ENCODE measurements at regions not wholly inside any gene's neighbourhood (a gene's known extent, or its start where the extent isn't known, plus 50 kb on each side); places are given as distances from the start of the nearest gene placed in this dataset.
"Not testable (repeated sequence)": the region's sequence is repeated elsewhere in the genome, so short reads cannot be mapped to it uniquely, and the experiment has no call there.

DNA sequence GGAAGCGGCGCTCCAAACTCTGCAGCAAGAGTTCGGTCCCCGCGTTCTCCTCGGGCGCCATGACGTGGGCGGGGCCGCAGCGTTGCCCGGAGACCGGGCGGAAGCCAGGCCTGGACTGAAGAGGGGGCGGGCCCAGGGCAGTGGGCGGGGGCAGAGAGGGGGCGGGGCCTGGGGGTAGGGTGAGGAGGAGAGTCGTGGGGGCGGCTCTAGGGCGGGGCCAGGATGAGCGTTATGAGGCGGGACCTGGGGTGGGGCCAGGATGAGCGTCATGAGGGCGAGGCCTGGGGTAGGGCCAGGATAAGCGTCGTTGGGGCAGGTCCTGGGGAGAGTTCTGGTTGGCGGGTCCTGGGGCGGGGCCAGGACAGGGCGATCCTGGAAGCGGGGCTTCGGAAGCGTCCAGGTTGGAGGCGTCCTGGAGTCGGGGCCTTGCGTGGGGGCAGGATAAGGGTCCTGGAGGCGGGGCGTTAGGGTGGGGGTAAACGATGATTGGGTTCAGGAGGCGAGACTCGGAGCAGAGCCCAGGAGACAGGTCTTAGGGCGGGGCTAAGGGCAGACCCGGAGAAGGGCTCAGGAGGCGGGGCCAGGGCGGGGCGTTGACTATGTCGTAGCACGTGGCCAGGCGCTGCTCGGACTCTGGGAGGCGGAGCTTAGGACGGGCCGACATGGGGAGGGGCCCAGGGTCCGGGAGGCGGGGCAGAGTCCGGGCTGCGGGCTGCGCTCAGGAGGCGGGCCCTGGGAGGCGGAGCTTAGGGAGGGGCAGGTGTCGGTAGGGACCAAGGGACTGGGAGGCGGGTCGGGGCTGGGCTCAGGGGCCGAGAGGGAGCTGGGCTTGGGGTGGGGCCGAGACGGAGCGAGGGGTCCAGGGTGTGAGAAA lies 131.1 kb upstream of the ALDH3B2 start:
- peak; percentile 98 to 99 (median 98) for DNase-seq (ENCODE audit: low read depth in 3 of 3)

DNA sequence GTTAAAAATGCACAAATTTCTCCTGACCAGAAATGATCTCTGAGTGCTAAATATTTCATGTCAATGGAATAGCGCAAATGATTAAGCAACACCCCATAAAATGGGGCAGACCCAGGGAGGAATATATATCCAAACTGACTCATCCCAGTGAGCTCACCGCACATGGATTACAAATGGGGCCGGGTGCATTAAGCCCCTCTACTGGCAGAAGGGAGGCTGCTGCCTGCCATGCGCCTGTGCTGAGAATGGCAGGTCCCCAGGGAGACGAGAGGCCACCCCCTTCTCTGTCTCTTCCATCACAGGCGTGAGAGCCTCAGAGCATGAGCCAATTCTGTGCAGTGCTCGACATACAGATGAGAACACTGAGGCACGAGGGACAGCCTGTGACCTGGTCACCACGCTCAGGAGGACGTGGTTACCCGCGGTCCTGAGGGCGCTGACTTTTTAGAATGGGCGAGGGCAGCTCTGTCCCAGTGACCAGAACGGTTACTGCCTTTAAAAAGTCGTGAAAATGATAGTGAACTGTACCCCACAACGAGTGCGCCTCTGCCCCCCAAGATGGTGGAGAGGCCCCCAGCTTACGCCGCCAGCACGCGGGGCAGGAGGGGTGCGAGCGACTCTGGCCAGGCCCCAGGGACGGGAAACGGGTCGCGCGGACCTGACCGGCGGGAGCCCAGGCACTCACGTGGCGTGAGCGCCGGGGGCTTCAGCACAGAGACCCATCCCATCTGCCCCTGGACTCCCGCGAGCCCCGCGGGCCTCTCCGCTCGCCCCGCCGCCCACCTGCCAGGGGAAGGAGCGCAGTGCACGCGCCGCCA lies 130.2 kb upstream of the ALDH3B2 start:
- peak in 1 of 3 experiments; percentile 4 for DNase-seq (ENCODE audit: low read depth in 3 of 3)

DNA sequence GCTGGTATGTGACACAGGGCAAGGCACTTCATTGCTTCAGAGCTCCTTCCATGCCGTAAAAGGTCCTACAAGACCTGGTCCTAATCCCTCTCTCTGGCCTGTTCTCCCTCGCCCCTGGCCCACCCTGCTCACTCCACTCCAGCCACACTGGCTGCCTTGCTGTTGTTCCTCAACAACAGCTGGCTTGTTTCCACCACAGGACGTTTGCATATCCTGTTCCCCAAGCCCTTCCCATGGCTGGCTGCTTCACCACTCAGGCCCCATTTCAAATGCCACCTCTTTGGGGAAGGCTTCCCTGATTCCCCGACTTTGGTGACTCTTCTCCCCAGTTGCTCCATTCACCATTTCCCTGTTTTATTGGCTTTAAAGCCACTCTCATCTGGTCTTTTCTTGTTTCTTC lies 129.1 kb upstream of the ALDH3B2 start:
- DNase-seq (ENCODE audit: low read depth in 3 of 3) = not testable (repeated sequence)

DNA sequence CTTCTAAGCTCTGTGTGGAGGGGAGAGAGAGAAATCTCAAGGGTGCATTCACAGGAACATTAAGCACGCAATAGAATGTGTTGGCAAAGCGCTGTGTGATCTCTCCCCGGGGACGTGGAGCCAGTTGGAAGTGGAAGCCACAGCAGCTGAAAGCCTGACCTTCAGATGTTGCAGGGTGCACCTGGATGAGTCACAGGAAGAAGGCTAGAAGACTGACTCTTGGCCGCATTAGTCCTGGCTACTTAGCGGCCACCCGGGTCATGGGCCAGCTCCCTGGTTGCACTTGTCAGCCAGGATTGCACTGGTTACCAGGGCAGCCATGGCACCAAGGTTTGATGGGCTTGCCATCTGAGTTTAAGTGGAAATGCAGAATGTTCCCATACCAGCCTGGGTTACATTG lies 128.6 kb upstream of the ALDH3B2 start:
- DNase-seq (ENCODE audit: low read depth in 3 of 3) = not testable (repeated sequence)

DNA sequence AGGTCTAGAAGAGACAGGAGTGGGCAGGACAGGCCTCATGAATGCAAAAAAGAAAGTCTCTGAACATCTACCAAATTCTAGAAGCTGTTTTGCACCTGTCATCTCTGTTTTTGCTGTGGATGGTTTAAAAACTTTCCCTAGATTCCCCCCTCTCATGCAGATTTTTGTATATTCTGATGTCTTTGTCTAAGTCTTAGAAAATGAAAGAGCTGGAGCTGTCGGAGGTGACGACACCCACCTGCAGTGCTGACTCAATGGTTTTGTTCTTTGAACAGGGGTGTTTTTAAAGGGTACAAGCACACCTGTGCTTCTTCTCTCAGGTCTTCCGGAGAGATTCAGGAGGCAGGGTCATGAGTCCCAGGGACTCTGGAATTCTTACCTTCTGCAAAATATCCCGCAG lies 128.2 kb upstream of the ALDH3B2 start:
- not testable (repeated sequence) for DNase-seq (ENCODE audit: low read depth in 3 of 3)

DNA sequence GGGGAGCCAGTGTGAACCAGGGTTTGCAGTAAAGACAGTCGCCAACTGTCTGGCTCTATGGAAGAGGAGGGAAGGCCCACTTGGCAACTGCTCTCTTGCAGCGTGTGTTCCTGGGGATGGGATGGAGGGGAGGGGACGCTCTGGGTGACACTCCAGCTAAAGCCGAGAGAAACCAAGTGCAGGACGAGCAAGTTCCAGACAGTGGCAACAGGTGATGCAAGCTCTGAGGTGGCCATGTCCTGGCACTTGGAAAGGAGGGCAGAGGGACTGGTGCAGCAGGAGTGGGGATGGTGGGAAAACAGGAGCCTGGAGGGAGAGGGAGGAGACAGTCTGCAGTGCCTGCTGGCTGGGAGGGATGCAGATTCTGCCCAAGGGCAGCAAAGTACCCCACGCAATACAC lies 127.0 kb upstream of the ALDH3B2 start:
- DNase-seq (ENCODE audit: low read depth in 3 of 3) = not testable (repeated sequence)

DNA sequence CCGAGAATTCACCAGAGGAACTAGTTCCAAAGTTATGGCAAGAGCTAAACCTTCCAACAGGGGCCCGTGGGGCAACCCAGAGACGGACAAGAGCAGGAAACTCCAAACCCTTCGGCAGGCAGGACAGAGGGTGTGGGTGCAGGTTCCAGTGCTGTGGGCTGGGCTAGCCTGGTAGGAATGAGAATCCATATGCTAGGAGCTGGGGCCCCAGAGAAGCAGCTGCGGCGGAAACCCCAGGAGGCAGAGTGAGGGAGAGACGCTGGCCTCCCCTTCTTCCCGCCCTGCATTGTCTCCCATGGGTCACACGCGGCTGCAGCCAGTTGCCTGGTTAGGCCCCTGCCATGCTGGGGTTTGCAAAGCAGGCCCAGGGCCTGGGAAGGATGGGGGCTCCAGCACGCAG lies 126.2 kb upstream of the ALDH3B2 start:
- DNase-seq (ENCODE audit: low read depth in 3 of 3) = not testable (repeated sequence)

DNA sequence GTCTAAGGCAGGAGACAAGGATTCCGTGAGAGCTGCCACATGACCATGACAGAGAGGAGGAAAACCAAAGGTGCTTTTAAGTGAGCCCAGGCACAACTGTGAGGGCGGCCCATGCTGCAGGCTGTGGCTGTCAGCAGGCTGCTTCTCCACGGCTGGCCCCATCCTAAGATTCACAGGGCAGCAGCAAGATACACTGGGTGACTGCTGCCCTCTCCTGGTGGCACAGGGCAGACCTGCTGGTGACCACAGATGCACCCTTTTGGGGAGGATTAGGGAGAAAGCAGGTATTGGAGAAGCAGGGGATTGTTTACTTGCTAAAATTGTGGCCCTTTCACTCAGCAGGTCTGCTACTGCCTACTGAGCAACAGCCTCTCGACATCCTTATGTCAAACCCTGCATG lies 125.4 kb upstream of the ALDH3B2 start:
- DNase-seq (ENCODE audit: low read depth in 3 of 3) = peak in 1 of 3 experiments; percentile 12

DNA sequence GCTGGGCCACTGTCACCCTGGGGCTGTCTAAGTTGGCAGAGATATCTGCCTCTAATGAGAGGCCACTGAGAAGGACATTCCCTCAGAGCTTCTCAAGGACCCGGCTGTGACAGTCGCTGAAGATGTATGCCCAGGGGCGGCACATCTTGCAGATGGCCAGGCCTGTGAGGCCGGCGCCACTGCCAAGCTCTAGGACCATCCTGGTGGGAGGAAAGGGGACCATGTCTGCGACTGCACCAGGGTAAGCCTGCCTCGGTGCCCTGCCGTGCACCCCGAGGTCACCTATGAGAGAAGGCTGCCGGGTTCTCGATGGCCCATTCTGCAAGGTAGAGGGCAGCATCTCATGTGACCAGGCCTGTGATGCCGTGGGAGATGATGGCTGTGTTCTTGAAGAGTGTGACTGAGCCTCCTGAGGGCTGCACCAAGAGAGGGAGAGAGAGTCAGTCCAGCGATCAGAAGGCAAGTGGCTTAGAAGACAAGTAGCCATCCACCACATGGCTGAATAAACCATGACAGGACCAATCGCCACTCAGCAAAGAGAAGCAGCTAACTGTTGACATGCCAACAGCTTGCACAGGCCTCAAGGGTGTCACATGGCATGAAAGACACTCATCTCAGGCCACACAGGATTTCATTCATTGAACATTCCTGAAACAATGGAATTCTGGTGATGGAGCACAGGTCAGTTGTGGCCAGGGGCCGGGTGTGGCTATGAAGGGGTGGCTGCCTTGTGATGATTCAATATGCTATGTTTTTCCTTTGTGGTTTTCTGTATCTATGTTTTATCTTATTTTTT lies 123.5 kb upstream of the ALDH3B2 start:
- DNase-seq (ENCODE audit: low read depth in 3 of 3) = not testable (repeated sequence)

DNA sequence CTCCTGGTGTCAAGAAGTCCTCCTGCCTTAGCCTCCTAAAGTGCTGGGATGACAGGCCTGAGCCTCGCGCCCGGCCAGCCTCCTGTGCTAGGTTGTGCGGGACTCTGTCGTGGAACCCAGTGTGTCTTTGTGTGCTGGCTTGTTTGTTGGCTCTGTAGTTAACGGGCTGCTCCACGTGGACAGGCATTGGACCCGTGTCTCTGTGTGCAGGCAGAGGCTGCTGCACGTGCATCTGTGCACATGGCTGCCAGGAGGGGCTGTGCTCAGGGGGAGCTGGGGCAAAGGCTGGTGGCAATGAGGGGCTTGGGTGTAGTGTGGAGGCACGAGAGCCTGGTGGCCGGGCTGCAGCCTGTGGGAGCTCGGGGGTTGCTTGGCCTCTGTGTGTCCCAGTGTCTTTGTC lies 121.3 kb upstream of the ALDH3B2 start:
- DNase-seq (ENCODE audit: low read depth in 3 of 3) = no peak

DNA sequence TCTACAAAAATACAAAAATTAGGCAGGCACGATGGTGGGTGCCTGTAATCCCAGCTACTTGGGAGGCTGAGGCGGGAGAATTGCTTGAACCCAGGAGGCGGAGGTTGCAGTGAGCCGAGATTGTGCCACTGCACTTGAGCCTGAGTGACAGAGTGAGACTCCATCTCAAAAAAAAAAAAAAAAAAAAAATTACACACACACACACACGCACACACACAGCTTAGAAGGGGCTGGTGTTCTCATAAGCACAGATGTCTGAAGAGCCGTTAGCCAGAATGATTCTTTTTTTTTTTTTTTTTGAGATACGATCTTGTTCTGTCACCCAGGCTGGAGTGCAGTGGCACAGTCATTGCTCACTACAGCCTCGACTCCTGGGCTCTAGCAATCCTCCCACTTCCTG lies 119.3 kb upstream of the ALDH3B2 start:
- DNase-seq (ENCODE audit: low read depth in 3 of 3) = not testable (repeated sequence)

DNA sequence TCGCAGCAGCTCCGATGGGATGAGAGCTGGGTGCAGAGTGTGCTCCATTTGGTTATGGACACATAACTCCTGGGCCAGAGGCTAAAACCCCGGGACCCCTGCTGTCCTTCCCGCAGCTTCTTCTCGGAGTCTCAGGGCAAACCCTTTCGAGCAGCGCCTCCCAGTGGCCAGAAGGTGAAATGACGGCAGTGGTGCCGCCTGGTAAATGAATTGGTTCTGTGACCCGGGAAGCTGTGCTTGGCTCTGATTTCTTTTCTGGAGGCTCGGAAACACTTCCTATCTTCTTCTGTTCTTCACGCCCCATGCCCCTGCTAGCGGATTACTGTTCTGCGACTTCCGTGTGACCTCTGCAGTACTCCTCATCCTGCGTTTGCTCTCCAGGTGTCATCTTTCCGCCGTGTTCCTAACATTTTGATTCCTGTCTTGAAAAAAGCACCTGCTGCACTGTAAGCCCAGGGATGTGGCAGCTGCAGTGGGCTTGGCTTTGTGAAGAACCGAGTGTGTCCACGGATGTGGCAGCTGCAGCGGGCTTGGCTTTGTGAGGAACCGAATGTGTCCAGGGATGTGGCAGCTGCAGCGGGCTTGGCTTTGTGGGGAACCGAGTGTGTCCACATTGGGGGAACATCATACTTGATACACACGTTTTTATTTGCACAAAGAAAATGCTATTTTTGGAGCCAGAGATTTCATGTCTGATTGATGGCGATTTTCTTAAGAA lies 118.0 kb upstream of the ALDH3B2 start:
- peak in 2 of 3 experiments; percentile 20 to 51 for DNase-seq (ENCODE audit: low read depth in 3 of 3)

DNA sequence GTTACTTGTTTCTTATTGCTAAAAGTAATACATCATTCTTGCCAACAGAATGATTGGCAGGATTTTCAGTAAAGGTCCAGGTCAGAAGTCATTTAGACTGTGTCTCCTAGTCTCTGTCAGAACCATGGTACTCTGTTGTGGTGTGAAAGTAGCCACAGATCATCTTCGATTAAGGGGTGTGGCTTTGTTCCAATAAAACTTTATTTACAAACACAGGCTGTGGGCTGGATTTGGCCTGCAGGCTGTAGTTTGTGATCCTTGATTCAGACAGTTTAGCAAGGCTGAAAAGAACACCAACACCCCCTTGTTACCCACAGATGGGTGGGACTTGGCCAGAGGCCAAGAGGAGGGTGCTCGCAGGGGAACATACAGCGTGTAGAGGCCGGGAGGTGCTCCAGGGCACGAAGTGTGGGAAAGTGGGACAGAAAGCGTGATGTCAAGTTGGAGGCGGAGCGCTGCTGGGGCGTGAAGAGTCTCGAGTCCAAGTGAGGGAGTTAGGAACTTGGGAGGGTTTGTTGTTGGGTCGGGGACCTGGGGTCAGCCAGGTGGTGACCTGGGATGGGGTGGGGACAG lies 117.3 kb upstream of the ALDH3B2 start:
- DNase-seq (ENCODE audit: low read depth in 3 of 3) = not testable (repeated sequence)

DNA sequence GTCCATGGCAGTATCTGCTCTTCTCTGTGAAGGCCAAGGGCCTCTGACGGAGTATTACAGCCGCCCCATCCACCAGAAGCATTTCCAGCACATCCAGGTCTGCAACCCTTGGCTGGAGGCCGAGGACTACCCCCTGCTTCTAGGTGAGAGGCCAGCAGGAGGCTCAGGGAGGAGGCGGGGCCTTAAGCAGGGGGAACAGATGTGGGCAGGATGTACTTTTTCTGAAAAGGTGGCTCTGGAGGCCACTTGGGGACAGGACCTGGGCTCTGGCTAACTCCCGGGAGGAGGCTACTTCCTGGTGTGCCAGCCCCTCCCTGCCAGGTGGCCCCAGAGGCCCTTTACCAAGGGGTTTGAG lies 113.9 kb upstream of the ALDH3B2 start:
- not testable (repeated sequence) for DNase-seq (ENCODE audit: low read depth in 3 of 3)

DNA sequence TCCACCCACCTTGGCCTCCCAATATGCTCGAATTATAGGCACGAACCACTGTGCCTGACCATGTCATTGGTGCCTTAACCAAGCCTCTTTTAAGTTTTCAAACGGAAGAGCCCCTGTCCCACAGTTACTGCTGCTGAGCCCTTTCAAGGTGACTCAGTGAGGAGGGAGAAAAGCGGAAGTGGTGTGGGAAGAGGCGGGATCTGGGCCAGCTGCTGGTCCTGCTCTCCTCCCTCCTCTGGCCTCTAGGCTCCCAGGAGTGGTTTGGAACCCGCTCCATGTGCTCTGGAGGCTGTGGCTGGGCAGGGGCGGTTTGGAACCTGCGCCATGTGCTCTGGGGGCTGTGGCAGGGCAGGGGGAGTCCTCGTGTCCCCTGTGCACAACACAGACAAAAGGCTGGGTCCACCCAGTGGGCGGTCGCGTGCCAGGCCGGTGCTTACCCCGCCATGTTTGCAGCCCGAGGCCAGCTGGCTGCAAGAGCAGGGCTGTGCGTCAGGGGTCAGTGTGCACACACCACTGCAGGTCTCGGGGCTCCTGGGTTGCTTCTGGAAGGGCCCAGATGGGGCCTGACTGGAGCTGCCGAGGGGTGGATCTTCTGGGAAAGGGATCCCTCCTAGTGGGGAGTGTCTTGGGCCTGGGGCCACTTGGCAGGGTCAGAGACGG lies 113.4 kb upstream of the ALDH3B2 start:
- not testable (repeated sequence) for DNase-seq (ENCODE audit: low read depth in 3 of 3)

DNA sequence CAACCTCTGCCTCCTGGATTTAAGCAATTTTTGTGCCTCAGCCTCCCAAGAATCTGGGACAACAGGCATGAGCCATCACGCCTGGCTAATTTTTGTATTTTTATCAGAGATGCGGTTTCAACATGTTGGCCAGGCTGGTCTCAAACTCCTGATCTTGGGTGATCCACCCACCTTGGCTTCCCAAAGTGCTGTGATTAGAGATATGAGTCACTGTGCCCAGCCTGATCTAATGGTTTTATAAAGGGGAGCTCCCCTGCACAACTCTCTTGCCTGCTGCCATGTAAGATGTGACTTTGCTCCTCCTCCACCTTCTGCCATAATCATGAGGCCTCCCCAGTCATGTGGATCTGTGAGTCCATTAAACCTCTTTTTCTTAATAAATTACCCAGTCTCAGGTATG lies 107.5 kb upstream of the ALDH3B2 start:
- not testable (repeated sequence) for DNase-seq (ENCODE audit: low read depth in 3 of 3)

DNA sequence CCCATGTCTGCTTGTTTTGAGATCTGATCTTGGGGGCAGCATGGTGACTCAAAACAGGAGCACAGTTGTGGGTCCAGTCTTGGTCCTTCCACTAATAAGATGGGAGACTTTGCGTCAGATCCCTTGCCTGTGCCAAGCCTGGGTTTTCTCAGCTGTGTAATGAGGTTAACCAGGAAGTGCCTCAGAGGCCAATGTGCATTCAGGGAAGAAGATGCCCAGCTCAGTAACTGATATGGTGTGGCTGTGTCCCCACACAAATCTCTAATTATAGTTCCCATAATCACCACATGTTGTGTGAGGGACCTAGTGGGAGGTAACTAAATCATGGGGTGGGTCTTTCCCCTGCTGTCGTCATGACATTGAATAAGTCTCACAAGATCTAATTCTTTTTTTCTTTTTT lies 107.1 kb upstream of the ALDH3B2 start:
- DNase-seq (ENCODE audit: low read depth in 3 of 3) = not testable (repeated sequence)

DNA sequence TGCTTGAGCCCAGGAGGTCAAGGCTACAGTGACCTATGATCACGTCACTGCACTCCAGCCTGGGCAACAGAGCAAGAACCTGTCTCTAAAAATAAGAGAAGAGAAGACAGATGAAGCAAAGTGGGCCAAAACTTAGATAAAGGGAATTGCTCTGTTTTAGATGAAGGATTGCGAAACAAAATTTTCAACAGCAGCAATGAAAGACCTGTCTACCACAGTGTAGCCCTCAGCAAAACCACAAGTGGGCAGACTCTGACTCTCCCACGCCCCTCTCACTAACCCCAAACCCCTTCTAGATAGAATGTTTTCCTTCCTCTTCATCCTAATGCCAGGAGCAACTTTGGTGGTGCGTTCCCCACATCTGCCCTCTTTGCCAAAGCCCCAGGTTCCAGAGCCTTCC lies 105.6 kb upstream of the ALDH3B2 start:
- DNase-seq (ENCODE audit: low read depth in 3 of 3) = no peak

DNA sequence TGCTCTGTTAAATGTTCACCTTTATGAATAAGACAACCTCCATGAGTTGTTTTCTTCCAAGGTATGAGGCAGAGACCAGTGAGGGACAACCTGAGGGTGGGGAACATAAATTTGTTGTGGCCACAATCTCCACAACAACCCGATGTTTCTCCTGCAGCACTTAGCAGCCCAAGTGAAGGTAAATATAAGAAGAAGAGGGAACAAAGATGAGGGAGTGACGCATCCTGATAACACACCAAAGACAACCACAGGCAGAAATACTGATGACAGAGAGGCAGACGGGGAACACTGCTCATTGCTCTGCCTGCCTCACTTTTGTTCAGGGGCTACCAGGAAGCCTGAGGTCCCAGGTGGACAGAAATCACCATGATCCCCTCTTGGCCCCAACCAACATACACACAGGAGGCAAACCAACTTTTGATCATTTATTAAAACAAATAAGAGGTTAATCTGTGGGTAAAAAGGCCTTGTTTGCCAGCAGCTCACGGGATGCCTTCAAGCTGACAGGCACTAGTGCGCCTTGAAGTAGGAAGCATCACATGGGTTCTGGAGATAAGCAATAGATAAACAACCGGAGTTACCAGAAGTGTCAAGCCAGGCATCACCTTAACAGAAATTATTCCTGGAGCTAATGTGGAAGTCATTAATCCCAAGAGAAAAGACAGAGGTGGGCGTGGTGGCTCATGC lies 104.9 kb upstream of the ALDH3B2 start:
- not testable (repeated sequence) for DNase-seq (ENCODE audit: low read depth in 3 of 3)

Data from stimulated activated CD4-positive, alpha-beta T cell treated with anti-CD3 and anti-CD28 coated beads, TNF-alpha, amount 100 ng/mL, for 24 hours (primary cell).